ENCODE measurements at regions not wholly inside any gene's neighbourhood (a gene's known extent, or its start where the extent isn't known, plus 50 kb on each side); places are given as distances from the start of the nearest gene placed in this dataset.
"Not testable (repeated sequence)": the region's sequence is repeated elsewhere in the genome, so short reads cannot be mapped to it uniquely, and the experiment has no call there.

GRCh38 chr1:183620-184335 lies 267.7 kb downstream of the OR4F29 start:
- TF ChIP-seq POLR2AphosphoS5, POLR2A (IDR thresholded peaks at IDR 0.05; ENCODE audit: low read depth, low read length): not testable (repeated sequence)

All from GM12892 (cell line).